ENCODE measurements at regions not wholly inside any gene's neighbourhood (a gene's known extent, or its start where the extent isn't known, plus 50 kb on each side); places are given as distances from the start of the nearest gene placed in this dataset.
"Not testable (repeated sequence)": the region's sequence is repeated elsewhere in the genome, so short reads cannot be mapped to it uniquely, and the experiment has no call there.

- no peak for DNase-seq
Observed at GRCh38 chr5:135154961-135155360, 120.9 kb upstream of the PITX1 start.

GRCh38 chr5:135154197-135154596 is 120.2 kb upstream of the PITX1 start:
- no peak for DNase-seq

GRCh38 chr5:135153661-135154060 is 119.6 kb upstream of the PITX1 start:
- DNase-seq: no peak

GRCh38 chr5:135153259-135153658 is 119.2 kb upstream of the PITX1 start:
- DNase-seq: no peak

- not testable (repeated sequence) for DNase-seq
Observed at GRCh38 chr5:135151660-135152059, 117.6 kb upstream of the PITX1 start.

- no peak for DNase-seq
Observed at GRCh38 chr5:135151256-135151655, 117.2 kb upstream of the PITX1 start.

GRCh38 chr5:135150767-135151166 is 116.7 kb upstream of the PITX1 start:
- no peak for DNase-seq

- DNase-seq: no peak
Observed at GRCh38 chr5:135149956-135150723, 116.1 kb upstream of the PITX1 start.

GRCh38 chr5:135149229-135149955 is 115.4 kb upstream of the PITX1 start:
- no peak for DNase-seq

GRCh38 chr5:135147294-135148090 is 113.5 kb upstream of the PITX1 start:
- no peak for DNase-seq

- DNase-seq: no peak
Observed at GRCh38 chr5:135145985-135146384, 112.0 kb upstream of the PITX1 start.

- not testable (repeated sequence) for DNase-seq
Observed at GRCh38 chr5:135143682-135144081, 109.7 kb upstream of the PITX1 start.

- DNase-seq: peak; percentile 60
Observed at GRCh38 chr5:135141303-135142268, 107.6 kb upstream of the PITX1 start.

GRCh38 chr5:135140446-135141204 is 106.6 kb upstream of the PITX1 start:
- no peak for DNase-seq

GRCh38 chr5:135139381-135140134 is 105.5 kb upstream of the PITX1 start:
- DNase-seq: no peak

GRCh38 chr5:135138116-135138850 is 104.3 kb upstream of the PITX1 start:
- DNase-seq: no peak

GRCh38 chr5:135137146-135137915 is 103.3 kb upstream of the PITX1 start:
- DNase-seq: no peak

GRCh38 chr5:135136546-135136945 is 102.5 kb upstream of the PITX1 start:
- DNase-seq: no peak

All from NCI-H2029 treated with DMSO at 0.1 percent for 48 hours (cell line).